BJ (cell line): ENCODE measurements at regions not wholly inside any gene's neighbourhood (a gene's known extent, or its start where the extent isn't known, plus 50 kb on each side); places are given as distances from the start of the nearest gene placed in this dataset.

Experiments
- CTCF ChIA-PET: fragments of 350-600 bp; formaldehyde crosslinking; extraction: SDS; loops from one replicate; lab custom pipeline; 2021; ENCODE audit warnings: antibody characterized with exemption, inconsistent platforms; lab: Yijun Ruan, JAX
- POLR2A ChIA-PET: fragments of 300-600 bp; sonication (Branson Sonifier 250); formaldehyde crosslinking; extraction: SDS; loops from one replicate; lab custom pipeline; 2021; ENCODE audit warnings: antibody characterized with exemption; lab: Charles Lee
- DNase-seq: peaks from one replicate; pipeline ENCODE4 v3.0.0-alpha.2; 2011; ENCODE audit warnings: low read depth
- H3K27me3 ChIP-seq: 2 replicates; pipeline ENCODE4 v1.6.0; 2011; ENCODE audit warnings: low read length; ENCODE audit not compliant: control insufficient read depth, insufficient read depth
- H3K36me3 ChIP-seq: 2 replicates; pipeline ENCODE4 v1.5.1; 2011; ENCODE audit warnings: low read length; ENCODE audit not compliant: control insufficient read depth, insufficient read depth
- H3K4me3 ChIP-seq: 2 replicates; pipeline ENCODE4 v1.5.1; 2011; ENCODE audit warnings: low read depth, mild to moderate bottlenecking, control low read depth, low read length
- CTCF ChIP-seq: IDR thresholded peaks from 2 replicates; pipeline ENCODE4 v1.5.1; 2011; ENCODE audit warnings: low read depth, mild to moderate bottlenecking, control low read depth, inconsistent platforms, low read length, moderate library complexity; ENCODE audit not compliant: insufficient read depth

- no peaks in the 10 kb centered on the region for H3K27me3 ChIP-seq
- H3K4me3 ChIP-seq, result no peak overlapping the region
- no peak for DNase-seq
- no peak for TF ChIP-seq CTCF
- ChIA-PET CTCF (interaction anchor here (0.6 kb wide), 1 partner anchor 320 kb away, joined by 3 read pairs; no protein-coding TSS in a partner anchor), POLR2A (no interaction called here)
- no peaks in the 10 kb centered on the region for H3K36me3 ChIP-seq
Measured at GRCh38 chr7:22882106-22882505, 59.5 kb upstream of the TOMM7 start.

GRCh38 chr7:22879709-22880306 lies 57.2 kb upstream of the TOMM7 start:
- H3K4me3 ChIP-seq, result no peak overlapping the region
- no peak for TF ChIP-seq CTCF
- ChIA-PET POLR2A (no interaction called here), CTCF (no interaction called here)
- no peaks in the 10 kb centered on the region for H3K27me3 ChIP-seq
- DNase-seq, result no peak
- no peaks in the 10 kb centered on the region for H3K36me3 ChIP-seq

GRCh38 chr7:22879280-22879679 lies 56.6 kb upstream of the TOMM7 start:
- no peak for TF ChIP-seq CTCF
- H3K36me3 ChIP-seq, result no peaks in the 10 kb centered on the region
- H3K4me3 ChIP-seq, result no peak overlapping the region
- POLR2A ChIA-PET, result no interaction called here
- H3K27me3 ChIP-seq, result no peaks in the 10 kb centered on the region
- CTCF ChIA-PET, result no interaction called here
- no peak for DNase-seq

DNA sequence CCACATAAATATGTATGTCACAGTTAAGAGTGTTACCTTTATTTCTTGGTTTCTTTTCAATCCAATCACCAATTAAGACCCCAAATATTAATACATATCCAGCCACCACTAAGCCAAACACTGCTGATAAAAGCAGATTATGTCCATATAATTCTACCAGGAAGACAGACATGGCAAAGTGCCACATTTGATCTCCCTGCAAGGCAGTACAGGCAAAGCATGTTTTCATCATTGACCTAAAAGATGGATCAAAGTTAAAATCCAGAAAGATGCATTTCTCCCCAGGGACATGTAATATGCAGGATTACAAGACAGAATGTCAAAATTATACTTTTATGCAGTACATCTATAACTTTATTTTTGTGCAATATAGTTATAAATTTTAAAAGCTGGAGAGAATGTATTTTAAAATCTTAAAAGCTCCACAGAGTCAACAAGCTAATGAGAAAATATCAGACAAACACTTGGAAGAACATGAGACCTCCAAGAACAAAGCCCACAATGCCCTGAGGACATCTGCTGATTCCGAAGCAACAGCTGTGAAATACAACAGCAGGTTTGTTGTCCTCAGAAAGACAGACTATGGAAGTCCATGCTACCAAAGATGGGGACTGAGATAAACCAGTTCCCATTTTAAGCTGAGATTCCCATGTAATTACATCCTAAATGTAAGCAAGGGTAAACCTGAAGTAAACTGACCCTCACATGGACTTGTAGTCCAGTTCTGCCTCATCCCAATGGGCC lies 54.5 kb upstream of the TOMM7 start:
- H3K4me3 ChIP-seq, result no peak overlapping the region
- H3K27me3 ChIP-seq, result no peaks in the 10 kb centered on the region
- no peak for TF ChIP-seq CTCF
- no peaks in the 10 kb centered on the region for H3K36me3 ChIP-seq
- ChIA-PET CTCF (interaction anchor here (1.7 kb wide), 1 partner anchor 10 kb away, joined by 4 read pairs; no protein-coding TSS in a partner anchor), POLR2A (no interaction called here)
- no peak for DNase-seq

DNA sequence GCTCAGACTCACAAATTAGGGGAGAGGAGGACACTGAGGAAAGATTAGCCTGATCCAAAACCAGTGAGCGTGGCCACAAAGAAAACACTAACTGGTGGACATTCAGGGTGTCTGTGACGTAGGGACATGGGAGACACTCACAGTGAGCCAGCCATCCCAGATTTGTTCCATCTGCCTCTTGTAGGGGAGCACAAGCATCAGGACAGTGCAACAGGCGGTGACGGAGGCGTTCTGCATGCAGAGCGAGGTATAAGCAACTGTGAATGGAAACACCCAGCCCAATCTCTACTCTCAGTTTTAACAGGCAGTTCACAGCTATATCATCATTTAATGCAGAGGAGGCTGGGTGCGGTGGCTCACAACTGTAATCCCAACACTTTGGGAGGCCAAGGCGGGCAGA lies 52.8 kb upstream of the TOMM7 start:
- no peak for TF ChIP-seq CTCF
- ChIA-PET POLR2A (no interaction called here), CTCF (interaction anchor here (0.7 kb wide), 1 partner anchor 9 kb away, joined by 3 read pairs; no protein-coding TSS in a partner anchor)
- H3K27me3 ChIP-seq, result no peaks in the 10 kb centered on the region
- H3K4me3 ChIP-seq, result no peak overlapping the region
- no peaks in the 10 kb centered on the region for H3K36me3 ChIP-seq
- DNase-seq, result no peak
